ENCODE measurements at regions not wholly inside any gene's neighbourhood (a gene's known extent, or its start where the extent isn't known, plus 50 kb on each side); places are given as distances from the start of the nearest gene placed in this dataset.
"Not testable (repeated sequence)": the region's sequence is repeated elsewhere in the genome, so short reads cannot be mapped to it uniquely, and the experiment has no call there.

GRCh38 chr17:16888413-16889087, 83.4 kb downstream of the TNFRSF13B start:
- DNase-seq (ENCODE audit: low spot score) = no peak

GRCh38 chr17:16887523-16888095, 84.3 kb downstream of the TNFRSF13B start:
- DNase-seq (ENCODE audit: low spot score) = no peak

- no peak for DNase-seq (ENCODE audit: low spot score)
Measured at GRCh38 chr17:16886655-16887322, 85.1 kb downstream of the TNFRSF13B start.

GRCh38 chr17:16885204-16885603, 86.7 kb downstream of the TNFRSF13B start:
- DNase-seq (ENCODE audit: low spot score) = not testable (repeated sequence)

GRCh38 chr17:16882926-16883265, 89.0 kb downstream of the TNFRSF13B start:
- DNase-seq (ENCODE audit: low spot score) = not testable (repeated sequence)

- DNase-seq (ENCODE audit: low spot score) = no peak
Measured at GRCh38 chr17:16882243-16882925, 89.5 kb downstream of the TNFRSF13B start.

GRCh38 chr17:16881239-16881924, 90.5 kb downstream of the TNFRSF13B start:
- DNase-seq (ENCODE audit: low spot score) = no peak

- no peak for DNase-seq (ENCODE audit: low spot score)
Measured at GRCh38 chr17:16880843-16881230, 91.1 kb downstream of the TNFRSF13B start.

- no peak for DNase-seq (ENCODE audit: low spot score)
Measured at GRCh38 chr17:16880121-16880842, 91.6 kb downstream of the TNFRSF13B start.

- DNase-seq (ENCODE audit: low spot score) = no peak
Measured at GRCh38 chr17:16879686-16880085, 92.2 kb downstream of the TNFRSF13B start.

- no peak for DNase-seq (ENCODE audit: low spot score)
Measured at GRCh38 chr17:16878606-16879005, 93.3 kb downstream of the TNFRSF13B start.

GRCh38 chr17:16878084-16878483, 93.8 kb downstream of the TNFRSF13B start:
- no peak for DNase-seq (ENCODE audit: low spot score)

- DNase-seq (ENCODE audit: low spot score) = no peak
Measured at GRCh38 chr17:16877099-16877498, 94.8 kb downstream of the TNFRSF13B start.

- no peak for DNase-seq (ENCODE audit: low spot score)
Measured at GRCh38 chr17:16875662-16876061, 96.3 kb downstream of the TNFRSF13B start.

GRCh38 chr17:16874216-16874615, 97.7 kb downstream of the TNFRSF13B start:
- DNase-seq (ENCODE audit: low spot score) = not testable (repeated sequence)

- DNase-seq (ENCODE audit: low spot score) = no peak
Measured at GRCh38 chr17:16873174-16874035, 98.5 kb downstream of the TNFRSF13B start.

- no peak for DNase-seq (ENCODE audit: low spot score)
Measured at GRCh38 chr17:16872351-16873173, 99.4 kb downstream of the TNFRSF13B start.

GRCh38 chr17:16871446-16872190, 100.3 kb downstream of the TNFRSF13B start:
- DNase-seq (ENCODE audit: low spot score) = not testable (repeated sequence)

All from Ammon's horn (tissue), 1 donor.